Kidney capillary endothelial cell (primary cell): ENCODE measurements at regions not wholly inside any gene's neighbourhood (a gene's known extent, or its start where the extent isn't known, plus 50 kb on each side); places are given as distances from the start of the nearest gene placed in this dataset.
"Not testable (repeated sequence)": the region's sequence is repeated elsewhere in the genome, so short reads cannot be mapped to it uniquely, and the experiment has no call there.

ENCODE experiments used
- DNase-seq: peaks from one replicate; pipeline ENCODE4 v3.0.0-alpha.2; 2018; ENCODE audit warnings: low spot score

GRCh38 chr2:223467196-223467595 lies 135.0 kb downstream of the SCG2 start:
- no peak for DNase-seq

- DNase-seq = no peak
Observed at GRCh38 chr2:223469270-223470046, 132.7 kb downstream of the SCG2 start.

GRCh38 chr2:223470602-223471001 lies 131.6 kb downstream of the SCG2 start:
- DNase-seq = no peak

GRCh38 chr2:223472771-223473170 lies 129.4 kb downstream of the SCG2 start:
- no peak for DNase-seq

GRCh38 chr2:223474893-223475292 lies 127.3 kb downstream of the SCG2 start:
- no peak for DNase-seq

- DNase-seq = no peak
Observed at GRCh38 chr2:223475901-223476300, 126.3 kb downstream of the SCG2 start.

- no peak for DNase-seq
Observed at GRCh38 chr2:223477318-223477717, 124.8 kb downstream of the SCG2 start.

- no peak for DNase-seq
Observed at GRCh38 chr2:223481486-223481885, 120.7 kb downstream of the SCG2 start.

GRCh38 chr2:223486751-223487150 lies 115.4 kb downstream of the SCG2 start:
- no peak for DNase-seq

- DNase-seq = no peak
Observed at GRCh38 chr2:223487214-223487846, 114.8 kb downstream of the SCG2 start.

GRCh38 chr2:223488814-223489213 lies 113.3 kb downstream of the SCG2 start:
- peak; percentile 29 for DNase-seq

- no peak for DNase-seq
Observed at GRCh38 chr2:223494496-223494895, 107.7 kb downstream of the SCG2 start.

GRCh38 chr2:223494942-223495341 lies 107.2 kb downstream of the SCG2 start:
- DNase-seq = no peak

- DNase-seq = not testable (repeated sequence)
Observed at GRCh38 chr2:223496853-223497252, 105.3 kb downstream of the SCG2 start.

- no peak for DNase-seq
Observed at GRCh38 chr2:223500709-223501108, 101.5 kb downstream of the SCG2 start.

GRCh38 chr2:223501641-223502040 lies 100.5 kb downstream of the SCG2 start:
- DNase-seq = no peak

GRCh38 chr2:223503746-223504145 lies 98.4 kb downstream of the SCG2 start:
- DNase-seq = no peak

- DNase-seq = no peak
Observed at GRCh38 chr2:223508372-223508771, 93.8 kb downstream of the SCG2 start.

GRCh38 chr2:223510713-223511112 lies 91.4 kb downstream of the SCG2 start:
- DNase-seq = no peak

GRCh38 chr2:223511168-223511567 lies 91.0 kb downstream of the SCG2 start:
- no peak for DNase-seq

GRCh38 chr2:223513771-223514455 lies 88.2 kb downstream of the SCG2 start:
- DNase-seq = no peak

- DNase-seq = no peak
Observed at GRCh38 chr2:223519471-223519870, 82.7 kb downstream of the SCG2 start.

- no peak for DNase-seq
Observed at GRCh38 chr2:223522796-223523195, 79.4 kb downstream of the SCG2 start.
